ENCODE measurements at regions not wholly inside any gene's neighbourhood (a gene's known extent, or its start where the extent isn't known, plus 50 kb on each side); places are given as distances from the start of the nearest gene placed in this dataset.

- Histone ChIP-seq H3K36me3 (ENCODE audit: control insufficient read depth in 2 of 2, insufficient read depth in 1 of 2, low read length in 2 of 2) (no peaks in the 10 kb centered on the region), H3K27ac (ENCODE audit: extremely low read depth, low read depth, low read length) (no peak overlapping the region), H3K9me3 (ENCODE audit: control insufficient read depth, insufficient read depth, low read depth, low read length) (no peaks in the 10 kb centered on the region), H3K4me3 (ENCODE audit: low read depth, low read length) (no peak overlapping the region), H3K4me1 (ENCODE audit: control insufficient read depth, insufficient read depth, low read length) (no peaks in the 10 kb centered on the region)
- TF ChIP-seq, protein P1, sequence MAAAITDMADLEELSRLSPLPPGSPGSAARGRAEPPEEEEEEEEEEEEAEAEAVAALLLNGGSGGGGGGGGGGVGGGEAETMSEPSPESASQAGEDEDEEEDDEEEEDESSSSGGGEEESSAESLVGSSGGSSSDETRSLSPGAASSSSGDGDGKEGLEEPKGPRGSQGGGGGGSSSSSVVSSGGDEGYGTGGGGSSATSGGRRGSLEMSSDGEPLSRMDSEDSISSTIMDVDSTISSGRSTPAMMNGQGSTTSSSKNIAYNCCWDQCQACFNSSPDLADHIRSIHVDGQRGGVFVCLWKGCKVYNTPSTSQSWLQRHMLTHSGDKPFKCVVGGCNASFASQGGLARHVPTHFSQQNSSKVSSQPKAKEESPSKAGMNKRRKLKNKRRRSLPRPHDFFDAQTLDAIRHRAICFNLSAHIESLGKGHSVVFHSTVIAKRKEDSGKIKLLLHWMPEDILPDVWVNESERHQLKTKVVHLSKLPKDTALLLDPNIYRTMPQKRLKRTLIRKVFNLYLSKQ (tag by site-specific recombination; IDR thresholded peaks at IDR 0.05; ENCODE audit: borderline replicate concordance) = no peak
- TF ChIP-seq ZBTB26 (tag by site-specific recombination; optimal IDR thresholded peaks at IDR 0.05) (no peak), OSR2 (tag by site-specific recombination; IDR thresholded peaks at IDR 0.05) (no peak), ZNF184 (tag by site-specific recombination; IDR thresholded peaks at IDR 0.05) (no peak), ZNF146 (tag by site-specific recombination; IDR thresholded peaks at IDR 0.05) (no peak), ZNF558 (tag by site-specific recombination; IDR thresholded peaks at IDR 0.05) (no peak), ZFHX2 (tag by site-specific recombination; conservative IDR thresholded peaks at IDR 0.05) (no peak), ZNF776 (tag by site-specific recombination; IDR thresholded peaks at IDR 0.05; ENCODE audit: borderline replicate concordance) (no peak), ZNF792 (tag by site-specific recombination; IDR thresholded peaks at IDR 0.05) (no peak)
- TF ChIP-seq, protein P2, sequence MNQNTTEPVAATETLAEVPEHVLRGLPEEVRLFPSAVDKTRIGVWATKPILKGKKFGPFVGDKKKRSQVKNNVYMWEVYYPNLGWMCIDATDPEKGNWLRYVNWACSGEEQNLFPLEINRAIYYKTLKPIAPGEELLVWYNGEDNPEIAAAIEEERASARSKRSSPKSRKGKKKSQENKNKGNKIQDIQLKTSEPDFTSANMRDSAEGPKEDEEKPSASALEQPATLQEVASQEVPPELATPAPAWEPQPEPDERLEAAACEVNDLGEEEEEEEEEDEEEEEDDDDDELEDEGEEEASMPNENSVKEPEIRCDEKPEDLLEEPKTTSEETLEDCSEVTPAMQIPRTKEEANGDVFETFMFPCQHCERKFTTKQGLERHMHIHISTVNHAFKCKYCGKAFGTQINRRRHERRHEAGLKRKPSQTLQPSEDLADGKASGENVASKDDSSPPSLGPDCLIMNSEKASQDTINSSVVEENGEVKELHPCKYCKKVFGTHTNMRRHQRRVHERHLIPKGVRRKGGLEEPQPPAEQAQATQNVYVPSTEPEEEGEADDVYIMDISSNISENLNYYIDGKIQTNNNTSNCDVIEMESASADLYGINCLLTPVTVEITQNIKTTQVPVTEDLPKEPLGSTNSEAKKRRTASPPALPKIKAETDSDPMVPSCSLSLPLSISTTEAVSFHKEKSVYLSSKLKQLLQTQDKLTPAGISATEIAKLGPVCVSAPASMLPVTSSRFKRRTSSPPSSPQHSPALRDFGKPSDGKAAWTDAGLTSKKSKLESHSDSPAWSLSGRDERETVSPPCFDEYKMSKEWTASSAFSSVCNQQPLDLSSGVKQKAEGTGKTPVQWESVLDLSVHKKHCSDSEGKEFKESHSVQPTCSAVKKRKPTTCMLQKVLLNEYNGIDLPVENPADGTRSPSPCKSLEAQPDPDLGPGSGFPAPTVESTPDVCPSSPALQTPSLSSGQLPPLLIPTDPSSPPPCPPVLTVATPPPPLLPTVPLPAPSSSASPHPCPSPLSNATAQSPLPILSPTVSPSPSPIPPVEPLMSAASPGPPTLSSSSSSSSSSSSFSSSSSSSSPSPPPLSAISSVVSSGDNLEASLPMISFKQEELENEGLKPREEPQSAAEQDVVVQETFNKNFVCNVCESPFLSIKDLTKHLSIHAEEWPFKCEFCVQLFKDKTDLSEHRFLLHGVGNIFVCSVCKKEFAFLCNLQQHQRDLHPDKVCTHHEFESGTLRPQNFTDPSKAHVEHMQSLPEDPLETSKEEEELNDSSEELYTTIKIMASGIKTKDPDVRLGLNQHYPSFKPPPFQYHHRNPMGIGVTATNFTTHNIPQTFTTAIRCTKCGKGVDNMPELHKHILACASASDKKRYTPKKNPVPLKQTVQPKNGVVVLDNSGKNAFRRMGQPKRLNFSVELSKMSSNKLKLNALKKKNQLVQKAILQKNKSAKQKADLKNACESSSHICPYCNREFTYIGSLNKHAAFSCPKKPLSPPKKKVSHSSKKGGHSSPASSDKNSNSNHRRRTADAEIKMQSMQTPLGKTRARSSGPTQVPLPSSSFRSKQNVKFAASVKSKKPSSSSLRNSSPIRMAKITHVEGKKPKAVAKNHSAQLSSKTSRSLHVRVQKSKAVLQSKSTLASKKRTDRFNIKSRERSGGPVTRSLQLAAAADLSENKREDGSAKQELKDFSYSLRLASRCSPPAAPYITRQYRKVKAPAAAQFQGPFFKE (tag by site-specific recombination; IDR thresholded peaks at IDR 0.05; ENCODE audit: borderline replicate concordance) = no peak
- TF ChIP-seq, protein P3, sequence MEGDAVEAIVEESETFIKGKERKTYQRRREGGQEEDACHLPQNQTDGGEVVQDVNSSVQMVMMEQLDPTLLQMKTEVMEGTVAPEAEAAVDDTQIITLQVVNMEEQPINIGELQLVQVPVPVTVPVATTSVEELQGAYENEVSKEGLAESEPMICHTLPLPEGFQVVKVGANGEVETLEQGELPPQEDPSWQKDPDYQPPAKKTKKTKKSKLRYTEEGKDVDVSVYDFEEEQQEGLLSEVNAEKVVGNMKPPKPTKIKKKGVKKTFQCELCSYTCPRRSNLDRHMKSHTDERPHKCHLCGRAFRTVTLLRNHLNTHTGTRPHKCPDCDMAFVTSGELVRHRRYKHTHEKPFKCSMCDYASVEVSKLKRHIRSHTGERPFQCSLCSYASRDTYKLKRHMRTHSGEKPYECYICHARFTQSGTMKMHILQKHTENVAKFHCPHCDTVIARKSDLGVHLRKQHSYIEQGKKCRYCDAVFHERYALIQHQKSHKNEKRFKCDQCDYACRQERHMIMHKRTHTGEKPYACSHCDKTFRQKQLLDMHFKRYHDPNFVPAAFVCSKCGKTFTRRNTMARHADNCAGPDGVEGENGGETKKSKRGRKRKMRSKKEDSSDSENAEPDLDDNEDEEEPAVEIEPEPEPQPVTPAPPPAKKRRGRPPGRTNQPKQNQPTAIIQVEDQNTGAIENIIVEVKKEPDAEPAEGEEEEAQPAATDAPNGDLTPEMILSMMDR (tag by site-specific recombination; IDR thresholded peaks at IDR 0.05) = no peak
- POLR2A ChIA-PET = no interaction called here
- CTCF ChIA-PET = no interaction called here
Observed at GRCh38 chr2:120616261-120616660, 119.4 kb upstream of the GLI2 start.

DNA sequence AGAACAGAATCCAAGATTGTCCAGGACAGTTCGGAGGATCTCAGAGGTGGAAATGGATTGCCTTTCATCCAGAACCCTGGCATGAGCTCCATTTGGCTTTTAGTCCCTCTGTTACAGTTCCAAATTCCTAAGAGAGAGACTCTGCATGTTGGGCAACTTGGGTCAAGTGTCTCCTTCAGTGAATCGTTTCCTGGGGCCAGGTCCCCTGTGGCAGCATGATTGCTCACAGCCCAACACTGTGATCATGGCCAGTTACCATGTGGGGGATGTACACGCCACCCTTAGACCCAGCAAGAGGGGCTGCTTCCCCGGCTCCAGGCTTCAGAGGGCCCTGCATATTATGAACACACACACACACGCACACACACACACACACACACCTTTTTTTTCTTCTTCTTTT is 118.6 kb upstream of the GLI2 start:
- ChIA-PET POLR2A (no interaction called here), CTCF (no interaction called here)
- Histone ChIP-seq H3K36me3 (ENCODE audit: control insufficient read depth in 2 of 2, insufficient read depth in 1 of 2, low read length in 2 of 2) (no peaks in the 10 kb centered on the region), H3K4me3 (ENCODE audit: low read depth, low read length) (no peak overlapping the region), H3K27ac (ENCODE audit: extremely low read depth, low read depth, low read length) (no peak overlapping the region), H3K9me3 (ENCODE audit: control insufficient read depth, insufficient read depth, low read depth, low read length) (no peaks in the 10 kb centered on the region), H3K4me1 (ENCODE audit: control insufficient read depth, insufficient read depth, low read length) (no peaks in the 10 kb centered on the region)
- TF ChIP-seq ZNF473 (tag by site-specific recombination; IDR thresholded peaks at IDR 0.05) = no peak
- no peak for TF ChIP-seq TRIM28 (IDR thresholded peaks at IDR 0.05; ENCODE audit: borderline replicate concordance, low read length)
- no peak for TF ChIP-seq ZBTB44 (tag by site-specific recombination; IDR thresholded peaks at IDR 0.05)
- no peak for TF ChIP-seq YY2 (tag by site-specific recombination; IDR thresholded peaks at IDR 0.05)
- no peak for TF ChIP-seq TSHZ1 (tag by site-specific recombination; IDR thresholded peaks at IDR 0.05; ENCODE audit: borderline replicate concordance)
- TF ChIP-seq ZNF626 (tag by site-specific recombination; IDR thresholded peaks at IDR 0.05) = no peak
- TF ChIP-seq OVOL3 (tag by site-specific recombination; IDR thresholded peaks at IDR 0.05) = no peak
